MV-4-11 (cell line): ENCODE measurements at regions not wholly inside any gene's neighbourhood (a gene's known extent, or its start where the extent isn't known, plus 50 kb on each side); places are given as distances from the start of the nearest gene placed in this dataset.
A peak's percentile ranks its signal among the peaks of the same experiment; 100 is the strongest.

Source experiments
- DNase-seq: peaks from one replicate; lab custom pipeline; 2025; lab: John Stamatoyannopoulos, UW

DNA sequence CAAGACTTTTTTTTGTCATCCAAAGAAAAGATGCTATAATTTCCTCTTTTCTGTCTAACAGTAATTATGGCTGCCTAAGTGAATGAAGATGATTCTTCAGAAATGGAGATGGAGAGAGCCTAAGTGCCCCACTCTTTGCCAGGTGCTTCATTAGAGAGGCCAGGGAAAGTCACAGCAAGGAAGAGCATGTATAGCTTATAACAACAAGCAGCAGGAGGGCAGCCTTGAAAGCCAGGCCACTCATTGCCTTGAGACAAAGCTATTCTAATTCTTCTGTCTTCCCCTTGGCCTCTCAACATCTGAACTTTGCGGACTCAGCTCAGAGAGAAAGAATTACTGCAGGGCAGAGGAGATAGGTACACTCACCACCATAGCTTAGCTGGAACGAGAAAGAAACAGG lies 112.0 kb upstream of the ZNF366 start:
- no peak for DNase-seq

DNA sequence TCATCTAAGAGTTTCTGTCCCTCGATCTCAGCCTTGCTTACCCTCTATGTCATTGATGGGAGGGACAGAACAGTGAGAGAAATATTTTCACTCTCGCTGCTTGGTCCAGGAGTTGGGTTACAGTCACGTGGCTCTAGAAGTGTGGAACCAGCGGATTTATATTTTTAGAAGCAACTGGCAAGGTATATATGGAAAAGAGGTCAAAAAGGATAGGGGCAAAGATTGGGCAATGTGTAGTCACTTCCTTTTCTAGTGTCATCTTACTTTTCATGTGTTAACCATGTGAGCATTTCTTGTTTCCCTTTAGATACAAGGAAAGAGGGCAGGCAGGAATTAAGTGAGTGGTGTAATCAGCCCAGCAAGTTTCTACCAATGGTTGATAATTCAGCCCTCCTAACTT lies 111.5 kb upstream of the ZNF366 start:
- peak; percentile 91 for DNase-seq

DNA sequence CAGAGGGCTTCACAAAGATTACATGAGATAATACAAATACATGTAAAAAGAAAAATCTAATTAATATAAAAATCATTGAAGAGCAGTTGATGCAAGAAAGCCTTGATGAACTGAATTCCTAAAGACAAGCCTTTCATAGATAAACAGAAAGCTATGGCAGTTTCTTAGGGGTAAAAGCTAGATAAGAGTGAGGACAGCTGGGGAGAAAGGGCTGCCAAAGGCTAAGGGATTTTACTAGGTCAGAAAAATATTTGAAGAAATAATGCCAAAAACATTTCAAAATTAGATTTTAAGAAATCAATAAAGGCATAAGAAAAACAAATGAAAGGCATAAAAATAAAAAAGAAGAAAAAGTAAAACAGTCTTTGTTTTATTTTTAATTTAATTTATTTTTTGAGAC lies 107.9 kb upstream of the ZNF366 start:
- no peak for DNase-seq

DNA sequence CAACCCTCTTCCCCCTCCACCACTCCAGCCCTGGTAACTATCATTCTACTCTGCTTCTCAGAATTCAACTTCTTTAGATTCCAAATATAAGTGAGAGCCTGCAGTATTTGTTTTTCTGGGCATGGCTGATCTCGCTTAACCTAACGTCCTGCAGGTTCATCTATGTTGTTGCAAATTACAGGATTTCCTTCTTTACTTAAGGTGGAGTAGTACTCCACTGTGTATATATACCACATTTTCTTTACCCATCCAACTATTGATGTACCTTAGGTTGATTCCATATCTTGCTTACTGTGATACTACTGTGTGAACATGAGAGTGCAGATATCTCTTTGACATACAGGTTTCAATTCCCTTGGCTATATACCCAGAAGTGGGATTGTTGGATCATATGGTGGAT lies 106.3 kb upstream of the ZNF366 start:
- no peak for DNase-seq

DNA sequence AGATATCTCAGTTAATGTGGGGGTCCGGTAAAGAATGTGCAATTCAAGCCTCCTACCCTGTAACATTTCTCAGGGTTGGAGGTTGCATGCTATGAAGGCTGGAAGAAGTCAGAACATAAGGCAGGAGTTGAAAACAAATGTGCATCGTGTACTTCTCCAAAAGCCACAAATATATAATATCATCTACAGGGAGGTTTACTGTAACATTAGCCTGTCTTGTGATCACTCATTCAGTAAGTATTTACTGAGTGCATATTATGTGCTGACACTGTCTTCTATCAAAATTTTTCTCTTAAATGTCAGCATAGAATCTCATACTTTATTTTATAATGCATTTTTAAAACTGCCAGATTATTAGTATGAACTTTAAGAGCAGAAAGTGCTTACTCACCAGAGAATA lies 105.6 kb upstream of the ZNF366 start:
- no peak for DNase-seq

DNA sequence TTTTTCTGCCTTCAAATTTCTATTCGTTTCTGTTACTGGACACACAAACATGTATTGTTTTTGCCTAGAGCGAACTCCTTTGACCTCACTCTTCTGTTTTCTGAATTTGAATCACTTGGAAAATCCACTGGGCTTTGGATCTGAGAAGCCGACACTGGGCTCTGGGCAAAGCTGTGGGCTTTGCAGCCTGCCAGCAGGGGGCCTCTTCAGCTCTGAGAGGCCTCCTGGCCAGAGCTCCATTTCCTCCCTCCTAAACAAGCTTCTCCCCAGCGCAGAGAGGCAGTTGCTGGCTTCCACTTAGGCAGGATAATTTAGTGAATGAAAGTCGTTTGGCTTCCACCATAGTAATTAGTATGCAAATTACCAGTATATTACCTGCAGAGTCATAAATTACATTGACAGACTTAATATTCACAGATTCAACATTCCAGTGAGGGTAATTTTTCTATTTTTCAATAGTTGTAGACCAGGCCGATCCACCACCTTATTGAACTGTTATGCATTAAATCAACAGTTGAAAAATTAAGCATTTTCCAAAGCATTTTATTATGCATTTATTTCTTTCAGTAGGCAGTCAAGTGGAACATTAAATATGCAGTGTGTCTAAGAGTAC lies 104.0 kb upstream of the ZNF366 start:
- peak; percentile 57 for DNase-seq

DNA sequence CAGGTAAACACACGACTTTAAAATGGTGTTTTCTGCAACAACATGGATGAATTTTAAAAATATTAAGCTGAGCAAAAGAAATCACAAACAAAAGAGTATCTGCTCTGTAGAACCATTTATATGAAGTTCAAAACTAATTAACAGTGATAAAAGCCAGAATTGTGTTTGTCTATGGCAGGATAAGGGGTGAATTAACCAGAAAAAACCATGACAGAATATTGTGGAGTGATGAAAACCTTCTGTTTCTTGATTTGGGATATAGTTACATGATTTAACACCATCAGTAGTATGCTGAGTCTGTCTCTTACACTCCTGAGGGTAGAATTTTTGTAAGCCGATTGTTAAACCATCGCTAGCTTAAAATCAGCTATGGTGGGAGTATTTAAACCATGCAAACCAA lies 101.7 kb upstream of the ZNF366 start:
- no peak for DNase-seq

DNA sequence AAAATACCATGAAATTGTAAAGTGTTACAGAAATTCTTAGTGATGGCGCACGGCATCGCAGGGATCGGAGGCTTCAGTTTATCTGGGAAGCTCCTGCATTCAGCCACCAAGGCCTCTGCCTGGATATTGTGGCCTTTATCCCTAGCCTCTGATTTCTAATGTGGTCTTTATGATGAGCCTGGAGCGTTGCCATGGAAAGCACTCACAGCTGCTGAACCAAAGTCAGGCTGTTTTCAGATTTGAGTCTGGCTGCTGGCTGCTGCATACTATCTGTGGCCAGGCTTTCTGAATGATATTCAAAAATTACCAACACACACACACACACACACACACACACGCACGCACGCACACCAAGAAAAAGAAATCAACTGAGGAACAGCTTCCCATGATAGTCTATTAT lies 101.1 kb upstream of the ZNF366 start:
- no peak for DNase-seq

DNA sequence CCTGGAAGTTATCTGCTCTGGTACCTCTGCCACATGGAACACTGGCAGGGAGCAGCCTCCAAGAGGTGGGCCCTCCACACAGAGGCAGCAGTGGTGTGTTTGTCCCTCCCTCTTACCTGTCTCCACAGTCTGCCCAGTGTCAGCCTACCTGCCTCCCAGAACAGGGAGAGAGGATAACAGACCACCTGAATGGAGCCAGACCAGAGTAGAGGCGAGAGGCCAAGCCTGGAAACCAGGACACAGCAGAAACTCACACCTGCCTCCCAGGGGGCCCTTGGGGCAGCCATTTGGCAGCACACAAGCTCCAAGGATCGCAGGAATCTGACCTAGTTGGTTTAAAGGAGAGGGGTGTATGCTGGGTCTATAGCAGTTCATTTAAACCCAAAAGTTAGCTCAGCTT lies 100.2 kb upstream of the ZNF366 start:
- no peak for DNase-seq

DNA sequence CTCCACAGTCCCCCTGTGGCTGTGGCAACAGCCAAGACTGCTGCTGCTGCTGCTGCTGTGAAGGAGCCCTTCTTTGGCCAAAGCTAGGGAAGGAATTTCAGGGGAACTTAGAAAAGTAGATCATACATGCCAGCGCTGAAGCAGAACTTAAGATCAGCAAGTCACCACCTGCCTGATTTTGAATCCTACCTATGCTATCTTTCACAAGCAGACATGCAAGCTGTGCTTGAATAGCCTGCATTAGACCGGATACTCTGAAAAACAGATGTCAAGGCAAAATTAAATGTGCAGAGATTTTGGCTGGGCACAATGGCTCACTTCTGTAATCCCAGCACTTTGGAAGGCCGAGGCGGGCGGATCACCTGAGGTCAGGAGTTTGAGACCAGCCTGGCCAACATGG lies 99.3 kb upstream of the ZNF366 start:
- no peak for DNase-seq

DNA sequence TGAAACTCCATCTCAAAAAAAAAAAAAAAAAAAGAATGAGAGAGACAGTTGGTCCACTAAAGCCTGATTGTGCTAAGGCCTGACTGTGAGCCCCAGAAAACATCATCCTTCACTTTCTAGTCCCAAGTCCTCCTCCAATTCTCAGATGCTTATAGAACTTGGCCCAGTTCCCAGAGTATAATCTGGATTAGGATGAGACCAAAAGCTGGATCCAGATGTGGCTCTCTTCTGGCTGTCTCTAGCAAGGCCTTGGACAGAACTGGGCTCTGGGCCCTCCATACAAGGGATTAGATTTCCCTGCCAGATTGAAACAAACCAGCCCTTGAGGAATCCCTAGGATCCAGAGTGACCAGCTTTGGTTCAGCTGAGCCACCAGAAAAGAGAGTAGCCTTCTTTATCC lies 98.4 kb upstream of the ZNF366 start:
- DNase-seq, result no peak

DNA sequence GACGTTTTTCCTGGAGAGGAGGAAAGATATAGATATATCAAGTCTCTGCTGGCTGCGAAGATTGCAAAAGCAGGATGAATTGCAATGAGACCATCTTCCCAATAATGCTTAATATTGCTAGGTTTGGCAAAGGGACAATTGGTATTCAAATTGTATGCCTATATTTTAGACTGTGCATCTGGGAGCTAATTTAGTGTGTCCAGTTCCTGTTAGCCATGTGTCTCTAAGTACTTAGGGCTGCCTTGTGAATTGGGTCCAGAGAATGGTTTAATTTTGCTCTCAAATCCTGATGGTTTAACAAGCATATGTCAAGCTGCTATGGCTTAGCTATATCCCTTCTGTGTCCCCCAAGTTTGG lies 97.6 kb upstream of the ZNF366 start:
- DNase-seq, result no peak

DNA sequence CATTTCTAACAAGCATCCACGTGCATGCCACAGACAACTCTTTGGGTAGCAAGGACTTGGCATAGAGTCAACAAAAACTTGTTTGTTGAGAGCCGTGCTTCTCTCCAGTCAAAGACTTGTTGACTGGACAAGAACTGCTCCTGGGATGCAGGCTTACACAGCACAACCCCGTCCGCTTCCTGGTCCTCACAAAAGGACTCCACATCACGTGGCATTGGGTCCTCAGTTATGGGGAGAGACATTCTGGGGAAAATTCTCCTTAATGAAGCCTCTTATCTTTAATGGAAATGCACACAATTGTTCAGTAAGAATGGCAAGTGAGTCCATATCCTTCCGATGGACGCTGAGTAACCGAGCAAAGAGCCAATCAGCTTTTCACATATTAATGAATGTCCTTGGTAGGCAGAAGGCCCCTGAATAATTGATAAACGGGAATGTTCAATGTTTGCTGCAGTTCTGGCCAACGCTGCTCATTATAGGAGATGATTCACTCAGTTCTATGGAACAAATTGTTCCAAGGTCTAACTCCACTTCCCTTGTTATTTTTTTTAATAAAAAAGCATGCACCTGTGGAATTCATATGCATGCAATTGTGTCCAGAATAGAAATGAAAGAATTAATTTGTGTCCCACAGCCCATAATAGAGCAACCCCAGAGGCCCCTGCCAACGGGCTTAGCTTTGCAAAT lies 97.0 kb upstream of the ZNF366 start:
- DNase-seq, result no peak

DNA sequence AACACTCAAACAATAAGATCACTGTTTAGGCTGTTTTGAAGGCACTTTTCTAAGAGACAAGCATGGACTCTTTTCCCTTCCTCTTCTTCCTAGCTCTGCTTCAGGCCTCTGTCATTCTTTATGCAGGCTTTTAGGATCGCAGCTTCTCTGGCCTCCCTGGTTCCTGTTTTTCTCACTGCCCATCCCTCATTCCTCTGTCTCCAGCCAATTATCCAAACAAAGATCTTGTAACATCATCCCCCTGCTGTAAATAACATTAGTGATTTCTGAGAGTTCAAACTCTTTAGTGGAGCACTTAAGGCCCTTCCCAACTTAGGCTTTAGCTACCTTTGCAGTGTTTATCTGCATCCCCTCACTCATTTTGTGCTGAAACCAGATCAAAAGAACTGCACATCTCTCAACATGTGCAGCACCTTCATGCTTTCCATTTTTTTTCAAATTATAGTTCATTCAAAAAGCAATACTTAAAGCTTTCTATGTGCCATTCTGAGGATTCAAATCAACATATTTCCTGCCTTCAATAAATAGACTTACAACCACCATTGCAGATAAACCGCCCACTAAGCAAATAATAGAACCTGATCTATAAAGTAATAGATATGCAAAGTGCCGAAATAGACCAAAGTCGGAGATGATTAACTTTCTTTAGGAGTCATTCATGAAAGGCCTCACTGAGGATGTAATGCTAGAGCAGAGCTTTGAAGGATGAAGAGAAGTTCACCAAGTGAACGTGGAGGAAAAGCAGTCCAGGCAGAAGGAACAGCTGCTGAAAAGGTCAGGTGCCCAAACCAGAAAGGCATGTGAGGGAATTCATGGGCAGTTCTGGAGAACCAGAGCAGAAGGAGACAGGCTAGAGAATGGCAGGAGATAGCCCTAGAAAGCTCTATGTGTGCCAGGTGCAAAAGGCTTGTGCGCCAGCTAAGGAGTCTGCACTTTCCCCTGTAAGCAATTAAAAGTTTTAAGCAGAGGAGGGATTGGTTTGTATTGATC lies 95.8 kb upstream of the ZNF366 start:
- no peak for DNase-seq

DNA sequence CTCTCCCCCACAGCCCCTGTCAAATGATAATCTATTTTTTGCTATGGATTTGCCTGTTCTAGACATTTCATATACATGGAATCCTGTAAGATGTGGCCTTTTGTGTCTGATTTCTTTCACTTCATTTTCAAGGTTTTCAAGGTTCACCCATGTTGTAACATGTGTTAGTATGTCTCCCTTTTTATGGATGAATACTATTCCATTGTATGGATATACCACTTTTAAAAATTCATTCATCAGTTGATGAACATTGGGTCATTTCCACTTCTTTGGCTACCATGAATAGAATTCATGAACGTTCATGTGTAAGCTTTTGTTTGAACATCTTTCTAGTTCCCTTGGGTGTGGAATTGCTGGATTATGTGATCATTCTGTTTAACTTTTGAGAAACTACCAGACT lies 94.7 kb upstream of the ZNF366 start:
- DNase-seq, result no peak

DNA sequence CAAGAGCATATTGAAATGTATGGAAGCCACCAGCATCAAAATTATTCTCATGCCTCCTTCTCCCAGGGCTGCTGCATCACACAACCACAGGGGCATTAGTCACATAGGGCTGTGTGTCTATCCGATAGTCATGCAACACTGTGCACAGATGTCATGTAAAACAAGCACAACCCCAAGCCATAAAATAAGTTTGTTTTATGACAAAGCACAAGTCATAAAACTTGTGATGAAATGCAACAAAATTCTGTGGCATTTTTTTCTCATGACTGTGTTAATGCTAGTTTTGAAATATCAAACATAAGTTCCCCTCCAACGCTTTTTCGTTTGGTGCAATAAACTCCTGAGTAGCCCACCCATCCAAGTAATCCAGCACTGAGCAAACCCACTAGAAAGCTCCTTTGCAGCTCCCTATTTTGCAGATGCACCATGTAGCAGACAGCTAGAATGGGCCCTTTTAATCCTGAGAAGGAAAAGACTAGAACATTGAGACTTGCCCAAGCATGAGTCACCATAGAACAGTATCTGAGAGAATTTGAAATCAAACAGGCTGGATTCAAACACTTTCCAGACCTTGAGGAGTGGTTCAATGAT lies 93.3 kb upstream of the ZNF366 start:
- DNase-seq, result peak; percentile 81

DNA sequence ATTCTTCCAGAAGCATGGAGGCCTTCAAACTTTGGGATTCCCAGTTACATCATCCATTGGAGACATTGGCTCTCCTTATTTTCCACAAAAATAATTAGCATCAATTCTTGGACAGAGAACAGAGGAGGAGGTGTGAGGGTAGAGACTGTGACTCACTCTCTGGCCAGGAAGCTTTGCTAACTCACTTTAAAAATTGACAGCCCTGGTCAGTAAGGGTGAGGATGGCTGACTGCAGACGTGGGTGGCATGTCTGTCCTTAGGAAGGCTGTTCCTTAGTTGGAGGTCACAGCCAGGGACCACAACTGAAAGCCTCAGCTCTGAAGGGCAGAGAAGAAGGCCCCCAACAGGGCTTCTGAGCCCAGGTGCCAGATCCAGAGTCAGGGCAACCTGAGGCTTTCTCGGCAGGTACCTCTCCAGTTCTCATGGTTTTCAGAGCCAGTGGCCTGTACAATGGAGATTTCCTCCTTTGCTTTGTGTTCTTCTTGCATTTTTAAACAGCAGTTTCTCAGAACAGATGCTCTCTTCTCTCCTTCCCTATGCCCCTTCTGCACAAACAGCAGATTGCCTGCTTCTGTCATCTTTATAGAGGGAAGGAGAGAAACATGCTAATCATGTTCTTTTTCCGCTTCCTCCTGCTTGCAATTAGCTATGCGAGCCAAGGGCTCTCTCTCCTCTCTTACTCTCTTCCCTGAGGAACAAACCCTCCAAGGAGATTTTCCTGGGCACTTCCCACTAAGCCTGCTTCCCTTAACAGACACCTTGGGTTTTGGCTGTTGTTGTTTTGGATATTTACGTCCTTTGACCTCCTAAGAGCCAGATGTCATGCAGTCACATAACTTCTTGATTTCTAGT lies 92.5 kb upstream of the ZNF366 start:
- no peak for DNase-seq

DNA sequence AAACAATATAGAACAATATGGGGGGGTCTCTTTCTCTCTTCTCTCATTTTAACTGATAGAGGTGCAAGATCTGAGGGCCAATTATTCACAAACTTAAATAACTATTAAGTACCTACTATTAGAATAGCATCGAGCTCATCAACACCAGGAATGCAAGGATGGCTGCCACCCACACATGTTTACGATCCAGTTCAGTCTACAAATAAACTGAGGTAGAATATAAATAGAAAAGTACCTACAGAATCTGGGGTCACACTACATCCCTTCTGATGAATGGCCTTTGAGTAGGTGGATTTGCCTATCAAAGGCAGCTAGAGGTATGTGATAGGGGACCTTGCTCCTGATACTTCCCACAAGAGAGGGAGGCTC lies 91.8 kb upstream of the ZNF366 start:
- DNase-seq, result no peak

DNA sequence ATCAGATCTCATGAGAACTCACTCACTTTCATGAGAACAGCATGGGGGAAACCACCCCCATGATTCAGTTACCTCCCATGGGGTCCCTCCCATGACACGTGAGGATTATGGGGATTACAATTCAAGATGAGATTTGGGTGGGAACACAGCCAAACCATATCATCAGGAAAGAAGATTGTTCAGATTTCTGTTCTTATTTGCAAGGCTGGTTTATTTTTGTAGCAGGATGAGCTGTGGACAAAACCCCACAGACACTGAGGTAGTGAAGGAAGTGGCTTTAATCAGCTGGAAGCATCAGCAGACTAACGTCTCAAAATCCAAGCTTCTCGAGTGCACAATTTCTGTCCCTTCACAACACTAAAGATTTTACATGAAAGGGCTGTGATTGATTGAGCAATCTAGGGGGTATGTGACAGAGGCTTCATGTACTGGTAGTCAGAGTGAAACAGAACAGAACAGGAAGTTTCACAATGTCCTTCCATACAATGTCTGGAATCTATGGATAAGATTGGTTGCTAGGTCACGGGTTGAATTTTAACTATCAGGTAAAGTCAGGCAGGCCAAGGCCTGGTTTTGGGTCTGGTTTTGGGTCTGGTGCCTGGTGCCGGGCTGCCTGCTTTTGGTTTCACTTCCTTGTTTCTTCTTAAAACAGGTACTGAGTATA lies 91.3 kb upstream of the ZNF366 start:
- DNase-seq, result peak; percentile 98

DNA sequence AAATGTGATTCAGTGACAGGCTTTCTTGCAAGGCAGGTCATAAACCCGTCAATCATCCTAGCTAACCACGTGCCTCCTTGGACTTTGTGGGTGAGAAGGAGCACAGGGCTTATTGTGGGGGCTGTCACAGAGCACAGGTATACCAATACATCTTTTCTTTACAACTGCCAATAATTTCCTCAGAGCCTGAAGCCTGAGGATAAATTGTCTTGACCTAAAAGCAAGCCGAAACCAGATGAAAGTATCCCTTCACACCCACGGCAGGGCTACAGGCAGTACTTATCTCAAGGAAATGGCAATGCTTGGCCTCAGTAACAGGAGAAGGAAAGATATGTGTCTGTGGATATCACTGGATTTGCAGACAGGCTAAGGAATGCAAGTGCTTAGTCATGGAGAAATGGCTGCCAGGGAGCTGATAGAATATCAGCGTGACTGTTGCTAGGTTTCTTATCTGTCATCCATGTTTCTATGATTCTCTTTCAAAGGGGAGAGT lies 90.3 kb upstream of the ZNF366 start:
- no peak for DNase-seq

DNA sequence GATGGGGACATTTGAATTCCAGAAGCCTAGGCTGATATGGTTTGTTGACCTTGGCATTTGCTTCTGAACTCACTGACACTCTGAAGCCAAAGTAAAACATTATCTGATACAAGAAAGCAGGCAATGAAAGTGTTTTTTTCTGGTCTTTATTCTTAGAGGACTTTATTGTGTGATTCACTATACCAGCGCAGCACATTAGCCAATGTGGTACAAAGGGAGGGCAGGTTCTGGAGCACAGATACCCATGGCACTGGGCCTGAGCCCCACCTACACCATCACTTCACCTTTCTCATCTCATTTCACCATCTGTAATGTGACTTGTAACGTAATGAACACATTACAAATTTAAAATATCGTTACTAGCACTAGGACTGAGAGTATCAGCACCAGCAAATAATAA lies 89.7 kb upstream of the ZNF366 start:
- no peak for DNase-seq
